ENCODE measurements at regions not wholly inside any gene's neighbourhood (a gene's known extent, or its start where the extent isn't known, plus 50 kb on each side); places are given as distances from the start of the nearest gene placed in this dataset.

GRCh38 chr9:13411791-13412190, 132.3 kb upstream of the MPDZ start:
- TF ChIP-seq CTCF (IDR thresholded peaks at IDR 0.05) (no peak), ZFX (IDR thresholded peaks at IDR 0.05; ENCODE audit: borderline replicate concordance) (no peak)
